Stimulated activated naive CD4-positive, alpha-beta T cell (primary cell): ENCODE measurements at regions not wholly inside any gene's neighbourhood (a gene's known extent, or its start where the extent isn't known, plus 50 kb on each side); places are given as distances from the start of the nearest gene placed in this dataset.

Source experiments
- DNase-seq, 6 experiments: peaks; one replicate each; lab custom pipeline; 2025; lab: John Stamatoyannopoulos, UW

DNA sequence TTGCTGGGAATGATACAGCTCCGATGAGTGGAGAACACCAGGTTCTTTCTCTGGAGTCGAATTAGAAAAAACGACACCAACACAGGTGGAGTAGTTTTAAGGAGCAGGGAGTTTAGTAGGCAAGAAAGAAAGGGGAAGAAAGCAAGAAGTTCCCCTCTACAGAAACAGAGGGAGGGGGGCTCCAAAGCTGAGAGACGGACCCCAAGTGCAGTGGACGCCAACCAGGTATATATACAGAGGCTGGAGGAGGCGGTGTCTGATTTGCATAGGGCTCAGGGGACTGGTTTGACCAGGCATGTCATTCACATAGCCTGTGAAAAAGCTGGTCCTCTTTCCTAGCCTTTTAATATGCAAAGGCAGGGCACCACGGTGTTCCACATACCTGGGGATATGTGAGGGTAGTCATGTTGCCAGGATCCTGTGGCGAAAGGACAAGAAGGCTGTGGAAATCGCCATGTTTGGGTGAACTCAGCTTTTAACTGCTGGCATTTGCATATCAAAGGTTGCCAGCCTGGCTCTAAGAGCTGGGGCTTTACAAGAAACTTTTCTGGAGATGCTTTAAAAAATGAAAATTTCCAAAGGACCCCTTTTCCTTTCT lies 887.4 kb upstream of the EPHA6 start:
- no peak for DNase-seq

DNA sequence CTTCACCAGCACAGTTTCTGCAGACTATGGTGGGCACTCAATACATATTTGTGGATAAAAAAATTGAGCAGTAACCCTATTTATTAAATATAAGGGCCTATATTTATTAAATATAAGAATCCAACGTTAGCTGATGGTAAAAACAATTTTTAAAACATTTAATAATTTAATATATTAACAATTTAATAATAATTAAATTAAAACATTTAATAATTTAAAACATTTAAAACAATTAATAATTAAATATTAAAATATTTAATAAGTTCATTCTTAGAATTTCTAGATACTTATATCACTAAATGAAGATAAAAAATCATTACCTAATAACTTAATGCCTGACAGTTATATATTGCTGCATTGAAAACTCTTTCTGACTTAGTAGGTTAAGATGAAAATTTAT lies 880.2 kb upstream of the EPHA6 start:
- DNase-seq: no peak

DNA sequence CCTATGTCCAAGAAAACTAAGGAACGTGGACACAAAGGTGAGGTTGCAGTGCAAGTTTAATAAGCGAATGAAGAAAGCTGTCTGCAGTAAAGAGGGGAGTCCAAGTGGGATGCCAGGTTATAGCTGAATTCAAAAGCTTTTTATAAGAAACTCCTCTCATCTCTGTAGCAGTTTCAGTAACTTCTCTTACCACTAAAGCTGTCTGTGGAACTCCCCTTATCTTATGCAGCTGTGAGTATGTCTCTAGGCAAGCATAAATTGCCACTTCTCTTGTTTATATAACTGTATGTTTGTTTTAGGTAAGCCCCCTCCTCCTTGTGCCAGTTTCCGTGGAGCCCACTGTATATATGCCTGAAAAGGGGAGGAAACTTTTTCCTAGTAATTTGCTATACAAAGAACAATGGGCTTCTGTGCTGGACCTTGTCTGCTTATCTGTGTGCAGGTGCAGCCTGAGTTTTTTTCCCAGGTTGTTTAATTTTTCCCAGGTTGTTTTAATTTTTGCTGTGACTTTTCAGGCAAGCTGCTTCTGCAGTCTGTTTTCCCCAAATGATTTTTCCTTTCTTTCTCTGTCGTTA lies 875.1 kb upstream of the EPHA6 start:
- DNase-seq: no peak

DNA sequence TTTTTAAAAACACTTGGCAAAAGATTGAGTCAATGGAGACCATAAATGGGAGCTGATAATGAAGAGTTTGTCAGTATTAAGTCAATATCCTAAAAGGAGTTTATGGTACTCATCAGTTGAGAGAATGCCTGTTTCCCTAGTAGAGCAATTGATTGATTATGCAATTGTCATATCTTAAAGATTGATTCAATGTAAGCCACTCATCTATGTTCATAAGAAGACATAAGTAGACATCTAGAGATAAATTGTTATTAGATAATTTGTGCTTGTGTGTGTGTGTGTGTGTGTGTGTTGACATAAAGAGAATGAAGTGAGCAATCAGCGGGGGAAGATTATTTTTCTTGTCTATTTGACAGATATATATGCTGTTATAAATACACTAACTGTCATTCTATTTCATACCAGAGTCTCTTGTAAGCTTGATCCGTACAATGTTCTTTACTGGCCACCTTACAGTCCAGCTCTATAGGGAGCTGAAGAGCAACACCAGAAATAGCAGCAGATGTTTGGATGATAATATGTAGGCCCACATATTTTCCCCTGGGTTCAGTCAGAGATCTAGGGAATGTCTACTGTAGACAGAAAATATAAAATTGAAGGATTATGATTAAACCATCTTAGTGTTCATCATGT lies 848.6 kb upstream of the EPHA6 start:
- DNase-seq: no peak

DNA sequence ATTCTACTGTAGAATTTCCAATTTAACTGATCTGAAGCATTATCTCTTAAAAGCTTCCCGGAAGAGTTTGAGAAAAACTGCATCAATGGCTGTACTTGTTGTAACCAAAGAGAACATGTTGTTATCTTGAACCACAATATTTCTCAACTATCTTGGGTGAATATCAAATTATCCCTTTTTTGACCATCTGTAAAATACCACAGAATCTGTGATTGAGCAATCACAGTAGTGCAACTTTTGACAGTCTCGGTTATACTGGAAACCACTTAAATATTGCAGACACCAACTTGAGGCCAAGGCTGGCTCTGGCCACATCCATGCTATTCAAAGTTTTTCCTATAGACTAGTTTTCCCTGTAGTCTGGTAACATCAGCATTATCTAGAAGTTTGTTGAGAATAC lies 842.8 kb upstream of the EPHA6 start:
- no peak for DNase-seq

DNA sequence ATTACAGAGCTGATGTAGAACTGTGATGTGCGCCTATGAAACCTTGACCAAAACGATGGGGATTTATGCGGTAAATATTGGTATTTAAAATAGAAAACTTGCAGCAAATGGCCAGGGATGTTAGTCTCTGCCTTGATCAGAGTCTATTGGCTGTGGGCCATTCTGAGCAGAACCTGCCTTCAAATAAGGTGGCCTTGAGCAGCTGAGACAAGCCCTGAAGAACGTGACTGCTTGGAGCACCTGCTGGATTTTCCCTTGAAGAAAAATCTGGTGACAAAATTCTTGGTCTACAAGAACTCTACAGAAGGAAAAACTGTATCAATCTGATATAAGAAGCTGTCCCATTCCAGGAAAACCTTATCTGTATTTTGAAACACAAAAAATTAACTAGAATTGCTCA lies 820.1 kb upstream of the EPHA6 start:
- DNase-seq: no peak

DNA sequence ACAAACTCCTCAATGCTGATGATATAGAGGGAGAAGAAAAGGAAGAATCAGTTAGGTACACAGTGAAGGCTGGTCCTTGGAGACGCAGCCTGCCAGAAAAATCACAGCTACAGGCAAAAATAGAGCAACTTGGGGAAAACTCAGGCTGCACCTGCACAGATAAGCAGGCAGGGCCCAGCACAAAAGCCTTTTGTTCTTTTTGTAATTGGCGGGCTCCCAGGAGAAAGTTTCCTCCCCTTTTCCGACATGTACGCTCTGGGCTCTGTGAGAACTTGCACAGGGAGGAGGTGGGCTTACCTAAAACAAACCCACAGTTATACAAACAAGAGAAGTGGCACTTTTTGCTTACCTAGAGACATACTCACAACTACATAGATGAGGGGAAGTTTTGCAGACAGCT lies 813.4 kb upstream of the EPHA6 start:
- no peak for DNase-seq

DNA sequence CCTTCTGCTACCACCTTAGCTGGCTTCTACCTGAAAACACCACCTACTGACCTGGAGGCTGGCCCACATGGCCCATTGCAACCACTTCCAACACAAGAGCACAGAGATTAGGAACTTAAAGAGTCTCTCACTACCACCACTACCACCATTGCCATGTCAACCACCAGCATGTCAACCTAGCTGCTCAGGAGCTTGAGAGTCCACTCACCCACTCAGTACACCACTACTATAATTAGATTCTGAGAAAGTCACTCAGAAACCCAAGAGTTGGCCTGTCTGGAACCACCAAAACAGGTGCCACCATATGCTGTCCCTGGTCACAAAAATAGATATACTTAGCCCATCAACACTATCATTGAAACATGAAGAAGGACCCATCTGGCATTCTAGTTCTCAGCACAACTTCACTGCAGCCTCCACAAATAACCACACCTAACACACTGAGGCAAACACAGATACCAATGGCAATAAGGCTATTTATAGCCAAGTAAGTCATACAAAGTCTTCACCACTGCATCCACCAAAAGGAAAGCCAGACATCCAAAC lies 806.7 kb upstream of the EPHA6 start:
- no peak for DNase-seq

DNA sequence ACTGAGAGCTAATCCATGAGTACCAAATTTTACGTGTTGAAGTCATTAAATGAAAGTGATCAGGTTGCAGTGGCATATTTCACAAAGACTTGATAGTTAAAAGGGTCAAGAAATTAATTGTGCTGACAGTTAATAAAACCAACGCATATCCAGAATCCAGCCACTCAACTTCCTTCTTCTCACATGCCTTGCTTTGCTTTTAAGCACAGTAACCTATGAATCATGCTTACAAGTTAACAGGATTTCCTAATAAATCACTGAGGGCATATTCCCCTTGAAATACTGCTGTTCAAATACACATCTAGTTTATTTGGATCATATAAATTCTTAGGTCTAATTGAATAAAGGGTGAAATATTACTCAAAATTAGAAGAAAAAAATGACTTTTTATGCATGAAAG lies 801.5 kb upstream of the EPHA6 start:
- DNase-seq: no peak

DNA sequence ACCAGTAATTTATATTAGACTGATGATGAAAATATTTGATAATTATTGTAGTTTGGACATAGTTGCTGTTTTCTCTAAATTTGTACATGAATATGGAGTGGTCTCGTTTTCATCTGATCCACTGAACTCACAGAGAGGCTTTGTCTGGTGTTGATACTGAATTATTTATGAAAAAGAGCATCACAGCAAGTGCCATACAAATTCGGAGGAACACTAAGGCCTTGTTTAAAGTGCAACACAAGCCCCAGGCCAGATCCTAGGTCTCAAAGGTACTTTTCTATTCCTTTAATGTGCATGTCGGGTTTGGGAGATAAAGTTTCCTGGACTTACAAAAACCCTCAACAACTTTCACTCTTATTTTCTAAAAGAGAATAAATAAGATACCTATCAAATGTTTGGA lies 796.8 kb upstream of the EPHA6 start:
- no peak for DNase-seq

DNA sequence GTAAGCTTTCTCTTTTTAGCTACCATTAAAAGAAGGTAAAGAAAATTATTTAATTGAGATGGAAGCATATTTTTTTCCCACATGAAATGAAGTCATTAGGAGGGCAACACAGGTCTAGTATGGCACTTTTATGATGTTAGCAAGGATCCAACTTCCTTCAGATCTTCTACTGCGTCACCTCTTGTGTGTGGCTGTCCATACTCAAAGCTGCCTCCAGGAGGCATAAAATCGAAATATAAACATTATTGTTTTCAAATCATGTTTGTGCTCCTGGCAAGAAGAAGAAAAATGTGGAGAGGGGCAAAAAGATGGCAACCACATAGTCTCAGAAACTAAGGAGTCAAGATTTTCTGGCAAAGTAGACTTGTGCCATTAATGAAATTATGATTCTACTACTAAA lies 791.7 kb upstream of the EPHA6 start:
- DNase-seq: no peak

DNA sequence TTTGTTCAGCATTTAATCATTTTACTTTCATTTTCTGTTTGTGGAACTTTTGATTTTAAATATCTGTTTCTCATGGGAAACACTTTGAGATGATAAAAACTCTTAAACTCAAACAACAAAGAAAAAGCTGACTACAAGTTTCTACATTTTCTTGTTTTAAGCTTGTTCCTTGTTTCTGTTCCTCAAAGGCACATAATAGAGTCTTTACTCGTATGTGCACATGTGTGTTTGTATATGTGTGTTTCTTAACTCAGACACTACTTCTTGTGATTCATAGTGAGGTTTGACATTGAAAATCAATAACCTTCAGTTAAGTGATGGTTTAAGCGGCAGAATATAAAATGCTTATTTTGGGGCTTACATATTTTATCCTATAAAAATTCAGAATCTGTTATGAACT lies 786.7 kb upstream of the EPHA6 start:
- no peak for DNase-seq

DNA sequence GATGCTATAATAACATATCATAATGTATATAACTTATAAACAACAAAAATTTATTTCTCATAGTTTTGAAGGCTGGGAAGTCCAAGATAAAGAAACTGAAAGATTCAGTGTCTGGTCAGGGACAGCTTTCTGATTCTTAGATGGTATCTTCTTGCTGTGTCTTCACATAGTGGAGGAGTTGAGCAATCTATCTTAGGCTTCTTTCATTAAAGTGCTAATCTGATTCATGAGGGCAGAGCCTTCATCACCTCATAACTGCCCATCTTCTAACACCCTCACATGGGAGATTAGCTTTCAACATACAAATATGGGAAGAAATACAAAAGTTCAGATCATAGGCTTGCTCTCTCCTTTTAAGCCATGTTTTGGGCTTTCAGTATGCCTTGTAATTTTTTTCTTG lies 774.8 kb upstream of the EPHA6 start:
- no peak for DNase-seq

DNA sequence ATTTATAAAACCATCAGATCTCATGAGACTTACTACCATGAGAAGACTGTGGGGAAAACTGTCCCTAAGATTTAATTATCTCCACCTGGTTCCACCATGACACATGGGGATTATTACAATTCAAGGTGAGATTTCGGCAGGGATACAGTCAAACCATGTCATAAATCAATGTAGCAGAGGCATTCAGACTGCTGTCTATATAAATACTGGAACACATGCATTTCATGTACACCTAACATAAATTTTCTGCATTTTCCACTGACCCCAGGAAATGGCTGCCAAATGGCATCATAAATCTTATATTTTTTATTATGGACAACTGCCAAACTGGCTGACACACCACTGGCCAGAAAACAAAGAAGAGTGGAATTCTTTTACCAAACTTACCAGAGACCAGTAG lies 755.1 kb upstream of the EPHA6 start:
- DNase-seq: no peak

DNA sequence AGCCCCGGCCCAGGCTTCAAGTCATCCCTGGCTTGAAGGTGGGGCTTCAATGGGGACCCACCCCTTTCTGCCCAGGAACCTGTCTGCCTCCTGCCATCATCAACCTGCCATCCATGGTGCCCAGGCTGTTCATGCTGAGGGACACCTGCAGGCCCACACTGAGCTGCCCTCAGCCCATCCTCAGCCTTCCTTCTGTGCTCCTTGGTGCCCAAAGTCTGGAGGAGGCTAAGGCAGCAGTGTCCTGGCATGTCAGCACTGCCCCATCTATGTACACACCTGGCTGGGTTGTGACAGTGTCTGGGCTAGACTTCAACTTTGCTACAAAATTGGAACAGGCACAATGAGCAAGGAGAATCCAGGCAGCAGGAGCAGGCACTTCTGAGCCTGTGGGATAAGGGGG lies 745.3 kb upstream of the EPHA6 start:
- no peak for DNase-seq

DNA sequence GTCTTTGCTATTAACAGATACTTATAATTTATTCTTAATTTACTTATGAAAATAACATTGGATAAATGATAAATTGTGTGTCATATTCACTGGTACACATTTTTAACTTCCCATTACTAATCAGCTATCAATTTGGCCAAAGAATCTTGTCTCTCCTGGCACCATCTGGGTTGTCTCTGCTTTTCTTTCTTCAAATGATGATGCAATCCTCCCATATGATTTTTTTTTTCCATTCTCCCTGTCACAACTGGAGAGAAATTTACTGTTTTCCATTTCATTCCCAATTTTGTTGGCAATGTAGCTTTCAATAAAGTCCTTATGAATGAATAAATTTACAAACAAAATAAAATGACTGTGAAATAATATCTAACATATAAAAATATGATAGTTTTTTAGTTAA lies 743.7 kb upstream of the EPHA6 start:
- DNase-seq: no peak

DNA sequence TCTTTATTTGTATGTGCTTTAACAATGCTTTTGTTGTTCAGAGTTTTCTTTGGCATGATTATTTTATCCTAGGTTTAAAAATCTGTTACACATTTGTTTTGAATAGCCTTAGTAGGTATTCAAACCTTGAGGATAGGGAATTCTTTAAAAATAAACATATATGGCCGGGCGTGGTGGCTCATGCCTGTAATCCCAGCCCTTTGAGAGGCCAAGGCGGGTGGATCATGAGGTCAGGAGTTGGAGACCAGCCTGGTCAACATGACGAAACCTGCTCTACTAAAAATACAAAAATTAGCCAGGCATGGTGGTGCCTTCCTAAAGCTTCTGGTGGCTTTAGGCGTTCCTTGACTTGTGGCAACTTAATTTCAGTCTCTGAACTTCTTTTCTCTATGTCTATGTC lies 743.3 kb upstream of the EPHA6 start:
- DNase-seq: no peak

DNA sequence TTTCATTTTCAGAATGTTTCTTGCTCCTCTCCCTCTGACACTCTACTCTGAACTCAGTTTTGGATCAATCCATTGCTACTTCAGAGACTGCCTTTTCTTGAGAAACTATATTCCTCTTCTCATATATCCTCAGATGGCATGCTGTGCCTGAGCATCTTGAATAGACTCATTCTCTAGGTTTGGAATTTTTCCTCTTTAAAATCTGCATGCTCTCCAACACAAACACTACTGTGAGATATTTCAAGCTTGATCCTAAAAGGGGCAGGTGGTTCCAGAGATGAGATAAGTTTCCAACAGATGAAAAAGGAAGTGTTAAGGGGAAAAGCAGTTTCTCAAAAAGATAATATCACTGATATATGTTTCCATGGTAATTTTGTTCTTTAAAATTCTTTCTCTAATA lies 742.2 kb upstream of the EPHA6 start:
- DNase-seq: no peak

DNA sequence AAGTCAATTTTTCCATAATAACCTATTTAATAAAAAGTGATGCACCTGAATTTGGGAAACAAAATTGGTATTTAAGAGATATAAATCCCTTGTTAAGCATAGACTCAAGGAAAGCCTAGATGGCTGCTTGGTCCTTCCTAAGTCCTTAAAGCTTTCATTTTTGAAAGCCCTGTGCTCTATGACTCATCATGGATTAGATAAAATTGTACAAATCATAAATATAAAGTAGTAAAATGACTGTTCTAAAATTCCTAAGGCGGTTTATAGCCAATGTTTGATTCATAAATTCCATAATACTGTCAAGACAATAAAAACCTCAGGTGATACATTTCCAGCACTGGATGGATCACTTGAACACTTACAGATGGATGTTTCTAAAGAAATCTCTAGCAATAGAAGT lies 730.8 kb upstream of the EPHA6 start:
- no peak for DNase-seq

DNA sequence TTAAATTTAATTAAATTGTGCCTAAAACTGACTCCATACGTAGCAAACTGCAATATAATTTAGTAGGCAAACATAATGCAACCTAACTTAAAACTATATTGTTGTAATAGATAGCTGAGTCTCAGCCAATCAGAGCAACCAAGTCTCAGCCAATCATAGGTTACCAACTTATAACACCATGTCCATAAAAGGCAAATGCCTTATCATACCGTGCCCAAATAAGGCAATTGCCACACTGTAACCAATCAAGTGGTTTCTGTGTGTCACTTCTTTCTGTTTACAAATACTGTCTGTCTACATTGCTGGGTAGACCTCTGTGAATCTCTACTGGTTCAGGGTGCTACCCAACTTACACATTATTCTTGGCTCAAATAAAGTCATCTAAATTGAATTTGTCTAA lies 728.4 kb upstream of the EPHA6 start:
- no peak for DNase-seq

DNA sequence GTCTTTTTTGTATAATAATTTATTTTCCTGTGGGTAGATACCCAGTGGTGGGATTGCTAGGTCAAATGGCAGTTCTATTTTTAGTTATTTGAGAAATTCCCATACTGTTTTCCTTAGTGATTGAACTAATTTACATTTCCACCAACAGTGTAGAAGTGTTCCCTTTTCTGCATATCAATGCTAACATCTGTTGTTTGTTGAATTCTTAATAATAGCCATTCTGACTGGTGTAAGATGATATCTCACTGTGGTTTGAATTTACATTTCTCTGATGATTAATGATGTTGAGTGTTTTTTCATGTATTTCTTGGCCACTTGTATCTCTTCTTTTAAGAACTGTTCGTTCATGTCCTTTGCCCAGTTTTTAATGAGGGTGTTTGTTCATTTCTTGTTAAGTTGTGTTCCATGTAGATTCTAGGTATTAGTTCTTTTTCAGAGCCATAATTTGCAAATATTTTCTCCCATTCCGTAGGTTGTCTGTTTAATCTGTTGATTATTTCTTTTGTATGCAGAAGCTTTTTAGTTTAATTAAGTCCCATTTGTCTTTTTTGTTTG lies 713.3 kb upstream of the EPHA6 start:
- DNase-seq: no peak

DNA sequence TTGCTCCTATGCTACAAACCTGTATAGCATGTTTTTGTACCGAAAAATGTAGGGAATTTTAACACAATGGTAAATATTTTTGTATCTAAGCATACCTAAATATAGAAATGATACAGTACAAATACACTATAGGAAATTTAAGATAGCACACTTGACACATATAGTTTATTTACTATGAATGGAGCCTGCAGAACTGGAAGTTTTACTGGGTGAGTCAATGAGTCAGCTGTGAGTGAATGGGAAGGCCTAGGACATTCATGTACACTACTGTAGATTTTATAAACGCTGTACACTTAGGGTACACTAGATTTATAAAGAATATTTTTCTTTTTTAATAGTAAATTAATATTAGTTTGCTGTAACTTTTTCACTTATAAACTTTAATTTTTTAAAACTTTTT lies 707.7 kb upstream of the EPHA6 start:
- no peak for DNase-seq
